ENCODE measurements at regions not wholly inside any gene's neighbourhood (a gene's known extent, or its start where the extent isn't known, plus 50 kb on each side); places are given as distances from the start of the nearest gene placed in this dataset.

GRCh38 chrX:94430091-94430490 lies 756.1 kb downstream of the FAM133A start:
- Histone ChIP-seq H3K27me3 (no peaks in the 10 kb centered on the region), H3K9me3 (no peaks in the 10 kb centered on the region), H3K4me1 (no peaks in the 10 kb centered on the region), H3K27ac (no peak overlapping the region), H3K4me3 (no peak overlapping the region), H3K36me3 (no peaks in the 10 kb centered on the region)
- no peak for DNase-seq
- ATAC-seq, result no peak
- WGBS, 4 donors, result 63 to 80% (median 70%) methylated on average over 1 of the region's 1 CpG
- TF ChIP-seq POLR2A (IDR thresholded peaks at IDR 0.05), result no peak
- no peak for TF ChIP-seq CTCF (IDR thresholded peaks at IDR 0.05)
- intact Hi-C loops (cut with DNase I), result no loop called here

GRCh38 chrX:94435799-94436198 lies 761.8 kb downstream of the FAM133A start:
- H3K4me3 ChIP-seq, result no peak overlapping the region
- H3K27me3 ChIP-seq, result peaks cover 0 to 4% (median 0%) of the 10 kb centered on the region in 9 donors
- DNase-seq (no peak), ATAC-seq (no peak)
- H3K36me3 ChIP-seq, result no peaks in the 10 kb centered on the region
- 65 to 80% (median 75%) methylated on average over 4 of the region's 4 CpGs for WGBS, 4 donors
- intact Hi-C loops (cut with DNase I), result no loop called here
- TF ChIP-seq POLR2A (IDR thresholded peaks at IDR 0.05) (no peak), CTCF (IDR thresholded peaks at IDR 0.05) (no peak)
- no peaks in the 10 kb centered on the region for H3K9me3 ChIP-seq
- no peak overlapping the region for H3K27ac ChIP-seq
- no peaks in the 10 kb centered on the region for H3K4me1 ChIP-seq

GRCh38 chrX:94454159-94454558 lies 780.2 kb downstream of the FAM133A start:
- ATAC-seq, result no peak
- no peak overlapping the region for H3K27ac ChIP-seq
- intact Hi-C loops (cut with DNase I), result no loop called here

GRCh38 chrX:94454606-94455005 lies 780.6 kb downstream of the FAM133A start:
- WGBS, 4 donors, result 5 to 7% (median 6%) methylated on average over 1 of the region's 1 CpG
- TF ChIP-seq POLR2A (IDR thresholded peaks at IDR 0.05) (no peak), CTCF (IDR thresholded peaks at IDR 0.05) (no peak)
- no peaks in the 10 kb centered on the region for H3K36me3 ChIP-seq
- no peak overlapping the region for H3K27ac ChIP-seq
- intact Hi-C loops (cut with DNase I), result no loop called here
- no peaks in the 10 kb centered on the region for H3K4me1 ChIP-seq
- ATAC-seq (no peak), DNase-seq (no peak)
- no peak overlapping the region for H3K4me3 ChIP-seq
- H3K27me3 ChIP-seq, result no peaks in the 10 kb centered on the region
- H3K9me3 ChIP-seq, result peaks cover 0 to 4% (median 0%) of the 10 kb centered on the region in 12 donors

More at GRCh38 chrX:94454159-94454558, 780.2 kb downstream of the FAM133A start:
- Histone ChIP-seq H3K36me3 (no peaks in the 10 kb centered on the region), H3K4me3 (no peak overlapping the region), H3K4me1 (no peaks in the 10 kb centered on the region), H3K27me3 (no peaks in the 10 kb centered on the region), H3K9me3 (peaks cover 0 to 4% (median 0%) of the 10 kb centered on the region in 12 donors)
- no peak for DNase-seq
- WGBS, 4 donors, result 13 to 27% (median 18%) methylated on average over 3 of the region's 3 CpGs
- no peak for TF ChIP-seq CTCF (IDR thresholded peaks at IDR 0.05)
- TF ChIP-seq POLR2A (IDR thresholded peaks at IDR 0.05), result no peak
